SK-N-SH (cell line): ENCODE measurements at regions not wholly inside any gene's neighbourhood (a gene's known extent, or its start where the extent isn't known, plus 50 kb on each side); places are given as distances from the start of the nearest gene placed in this dataset.

Source experiments
- CTCF ChIA-PET: fragments of 300-600, 350-600 bp; formaldehyde crosslinking; extraction: SDS; loops from one replicate; lab custom pipeline; 2021; lab: Yijun Ruan, JAX
- POLR2A ChIA-PET: fragments of 350-600 bp; sonication (Branson Sonifier 250); formaldehyde crosslinking; extraction: SDS; loops from one replicate; lab custom pipeline; 2020; ENCODE audit warnings: antibody characterized with exemption, inconsistent platforms; lab: Yijun Ruan, JAX
- DNase-seq: peaks from one replicate; pipeline ENCODE4 v3.0.0; 2012
- H2AFZ ChIP-seq: fragments of 200-600 bp; sonication (generic); 2 replicates; pipeline ENCODE4 v1.8.1; 2016; ENCODE audit warnings: antibody characterized with exemption, mild to moderate bottlenecking, low read depth
- H3F3A ChIP-seq: fragments of 200-600 bp; sonication (generic); replicated peaks from 2 replicates; pipeline ENCODE3; 2016; ENCODE audit warnings: antibody characterized with exemption, mild to moderate bottlenecking; ENCODE audit not compliant: insufficient read depth
- H3K27ac ChIP-seq, 2 experiments: fragments of 200-500 bp in 1 of 2; fragments of 200-600 bp in 1 of 2; sonication (Bioruptor generic) in 1 of 2; sonication (generic), shearing (Covaris generic) in 1 of 2; 2 replicates each; pipeline versions ENCODE4 v1.5.1 to v1.6.1; 2014 to 2016; ENCODE audit warnings: low read depth in 2 of 2, inconsistent platforms in 1 of 2, low read length in 1 of 2, mild to moderate bottlenecking in 1 of 2, mixed read lengths in 1 of 2
- H3K27me3 ChIP-seq: fragments of 200-600 bp; sonication (generic), shearing (Covaris generic); 2 replicates; pipeline ENCODE4 v1.6.1; 2016; ENCODE audit warnings: mixed run types; ENCODE audit not compliant: insufficient read depth
- H3K36me3 ChIP-seq, 2 experiments: fragments of 200-500 bp in 1 of 2; fragments of 200-600 bp in 1 of 2; sonication (Bioruptor generic) in 1 of 2; sonication (generic) in 1 of 2; replicated peaks in 1 of 2; 2 replicates each; pipeline versions ENCODE3 to v1.5.1; 2014 to 2016; ENCODE audit warnings: low read length in 1 of 2, mild to moderate bottlenecking in 1 of 2; ENCODE audit not compliant: insufficient read depth in 2 of 2, control insufficient read depth in 1 of 2
- H3K4me1 ChIP-seq, 2 experiments: fragments of 200-500 bp in 1 of 2; fragments of 200-600 bp in 1 of 2; sonication (Bioruptor generic) in 1 of 2; sonication (generic), shearing (Covaris generic) in 1 of 2; 2 replicates each; pipeline versions ENCODE4 v1.5.1 to v1.6.1; 2014 to 2016; ENCODE audit warnings: low read depth in 1 of 2, low read length in 1 of 2, mixed run types in 1 of 2; ENCODE audit not compliant: insufficient read depth in 2 of 2, control insufficient read depth in 1 of 2
- H3K4me2 ChIP-seq: fragments of 200-600 bp; sonication (generic), shearing (Covaris generic); 2 replicates; pipeline ENCODE4 v1.6.1; 2017; ENCODE audit warnings: mixed run types
- H3K4me3 ChIP-seq, 2 experiments: fragments of 200-500 bp in 1 of 2; fragments of 200-600 bp in 1 of 2; sonication (Bioruptor generic) in 1 of 2; sonication (generic), shearing (Covaris generic) in 1 of 2; 2 replicates each; pipeline versions ENCODE4 v1.5.1 to v1.8.1; 2014 to 2016; ENCODE audit warnings: low read depth in 2 of 2, inconsistent platforms in 1 of 2, low read length in 1 of 2, mild to moderate bottlenecking in 1 of 2, mixed read lengths in 1 of 2, moderate library complexity in 1 of 2
- H3K79me2 ChIP-seq: fragments of 200-600 bp; sonication (generic); 2 replicates; pipeline ENCODE4 v1.8.1; 2017; ENCODE audit warnings: mild to moderate bottlenecking; ENCODE audit not compliant: insufficient read depth
- H3K9ac ChIP-seq: fragments of 200-600 bp; sonication (generic); 2 replicates; pipeline ENCODE4 v1.6.1; 2017; ENCODE audit warnings: mixed run types
- H3K9me2 ChIP-seq: fragments of 200-600 bp; sonication (generic); 2 replicates; pipeline ENCODE4 v1.6.1; 2017; ENCODE audit warnings: mixed run types
- H3K9me3 ChIP-seq: fragments of 200-600 bp; sonication (generic); 2 replicates; pipeline ENCODE4 v1.6.1; 2017; ENCODE audit warnings: mixed run types, mild to moderate bottlenecking, moderate library complexity
- H4K20me1 ChIP-seq: fragments of 200-600 bp; sonication (generic); 2 replicates; pipeline ENCODE4 v1.6.1; 2017; ENCODE audit warnings: mild to moderate bottlenecking, mixed run types; ENCODE audit not compliant: insufficient read depth
- ELF1 ChIP-seq: IDR thresholded peaks from 2 replicates; pipeline ENCODE4 v1.4.0; 2012
- EP300 ChIP-seq, 2 experiments: IDR thresholded peaks; 2 replicates each; pipeline versions ENCODE4 v1.4.0 to v1.6.1; 2012; ENCODE audit warnings: borderline replicate concordance in 1 of 2, low read depth in 1 of 2, low read length in 1 of 2
- EZH2phosphoT487 ChIP-seq: fragments of 200-600 bp; sonication (generic); IDR thresholded peaks from 2 replicates; pipeline ENCODE4 v1.6.1; 2017; ENCODE audit warnings: low read depth, mixed run types, mild to moderate bottlenecking, antibody characterized with exemption, moderate library complexity, borderline replicate concordance
- FOSL2 ChIP-seq: IDR thresholded peaks from 2 replicates; pipeline ENCODE4 v1.4.0; 2012; ENCODE audit warnings: low read depth, mild to moderate bottlenecking, moderate library complexity, borderline replicate concordance
- GABPA ChIP-seq: IDR thresholded peaks from 2 replicates; pipeline ENCODE4 v1.4.0; 2012; ENCODE audit warnings: low read depth, mild to moderate bottlenecking
- JUND ChIP-seq: IDR thresholded peaks from 2 replicates; pipeline ENCODE4 v1.4.0; 2012
- MEF2A ChIP-seq: IDR thresholded peaks from 2 replicates; pipeline ENCODE4 v1.4.0; 2012; ENCODE audit warnings: low read depth, borderline replicate concordance
- MXI1 ChIP-seq: IDR thresholded peaks from 2 replicates; pipeline ENCODE4 v1.6.1; 2012; ENCODE audit warnings: mild to moderate bottlenecking, low read depth, low read length, improper control_type of control experiment
- NFIC ChIP-seq: IDR thresholded peaks from 2 replicates; pipeline ENCODE4 v1.4.0; 2012; ENCODE audit warnings: borderline replicate concordance
- NRF1 ChIP-seq: IDR thresholded peaks from 2 replicates; pipeline ENCODE4 v1.6.1; 2012; ENCODE audit warnings: low read depth, mild to moderate bottlenecking, low read length
- POLR2AphosphoS5 ChIP-seq: IDR thresholded peaks from 2 replicates; pipeline ENCODE4 v1.6.1; 2012; ENCODE audit warnings: low read depth, low read length
- RCOR1 ChIP-seq: fragments of 150-350 bp; IDR thresholded peaks from 2 replicates; pipeline ENCODE4 v1.6.1; 2017; ENCODE audit warnings: antibody characterized with exemption, low read length
- REST ChIP-seq: IDR thresholded peaks from 2 replicates; pipeline ENCODE4 v1.6.1; 2012; ENCODE audit warnings: mild to moderate bottlenecking, low read depth, low read length, moderate library complexity
- RFX5 ChIP-seq: IDR thresholded peaks from 2 replicates; pipeline ENCODE4 v1.6.1; 2012; ENCODE audit warnings: mild to moderate bottlenecking, improper control_type of control experiment, low read length
- RXRA ChIP-seq: IDR thresholded peaks from 2 replicates; pipeline ENCODE4 v1.4.0; 2012; ENCODE audit warnings: low read depth, mild to moderate bottlenecking, borderline replicate concordance
- SIN3A ChIP-seq: IDR thresholded peaks from 2 replicates; pipeline ENCODE4 v1.6.1; 2012; ENCODE audit warnings: low read depth, mild to moderate bottlenecking, low read length, moderate library complexity, borderline replicate concordance
- WGBS: methylation state at CpG from one replicate; pipeline ENCODE4 v1.1.6; 2017; ENCODE audit warnings: low lambda C conversion rate; 5-methylcytosine and 5-hydroxymethylcytosine counted together
- TF ChIP-seq, protein P1 (sequence below): IDR thresholded peaks from 2 replicates; pipeline ENCODE4 v1.4.0; 2012; ENCODE audit warnings: low read depth, borderline replicate concordance

DNA sequence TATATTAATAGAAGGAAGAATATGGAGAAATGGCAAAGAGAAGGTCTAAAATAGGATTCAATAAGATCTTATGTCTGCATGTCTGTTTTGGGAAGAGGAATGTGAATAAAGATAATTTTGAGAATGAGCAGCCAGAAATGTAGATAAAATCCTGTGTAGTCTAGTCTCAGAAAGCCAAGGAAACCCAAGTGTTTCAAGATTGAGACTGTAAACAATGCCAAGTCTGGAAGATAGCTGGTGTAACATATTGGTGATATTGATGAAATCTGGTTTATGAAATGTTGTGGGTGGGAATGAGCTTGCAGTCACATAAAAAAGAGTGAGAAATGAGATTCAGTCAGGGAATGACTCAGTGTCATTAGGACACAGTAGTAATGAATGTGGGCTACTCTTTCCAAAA, 1180.3 kb upstream of the PCDH20 start:
- ChIA-PET CTCF (no interaction called here), POLR2A (no interaction called here)
- Histone ChIP-seq H3K4me2 (no peak overlapping the region), H3K9me2 (no peaks in the 10 kb centered on the region), H3K4me1 (no peaks in the 10 kb centered on the region), H3K79me2 (no peaks in the 10 kb centered on the region), H4K20me1 (no peaks in the 10 kb centered on the region), H2AFZ (no peak overlapping the region), H3F3A (no peaks in the 10 kb centered on the region), H3K9ac (no peak overlapping the region), H3K4me3 (no peak overlapping the region), H3K27me3 (no peaks in the 10 kb centered on the region)
- DNase-seq, result no peak
- TF ChIP-seq, protein P1, sequence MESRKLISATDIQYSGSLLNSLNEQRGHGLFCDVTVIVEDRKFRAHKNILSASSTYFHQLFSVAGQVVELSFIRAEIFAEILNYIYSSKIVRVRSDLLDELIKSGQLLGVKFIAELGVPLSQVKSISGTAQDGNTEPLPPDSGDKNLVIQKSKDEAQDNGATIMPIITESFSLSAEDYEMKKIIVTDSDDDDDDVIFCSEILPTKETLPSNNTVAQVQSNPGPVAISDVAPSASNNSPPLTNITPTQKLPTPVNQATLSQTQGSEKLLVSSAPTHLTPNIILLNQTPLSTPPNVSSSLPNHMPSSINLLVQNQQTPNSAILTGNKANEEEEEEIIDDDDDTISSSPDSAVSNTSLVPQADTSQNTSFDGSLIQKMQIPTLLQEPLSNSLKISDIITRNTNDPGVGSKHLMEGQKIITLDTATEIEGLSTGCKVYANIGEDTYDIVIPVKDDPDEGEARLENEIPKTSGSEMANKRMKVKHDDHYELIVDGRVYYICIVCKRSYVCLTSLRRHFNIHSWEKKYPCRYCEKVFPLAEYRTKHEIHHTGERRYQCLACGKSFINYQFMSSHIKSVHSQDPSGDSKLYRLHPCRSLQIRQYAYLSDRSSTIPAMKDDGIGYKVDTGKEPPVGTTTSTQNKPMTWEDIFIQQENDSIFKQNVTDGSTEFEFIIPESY, result no peak
- no peak for TF ChIP-seq RCOR1
- TF ChIP-seq, all 33 proteins: peak for 0
- H3K9me3 ChIP-seq, result no peaks in the 10 kb centered on the region
- H3K36me3 ChIP-seq, result no peaks in the 10 kb centered on the region
- no peak overlapping the region for H3K27ac ChIP-seq

- no peaks in the 10 kb centered on the region for H3K27me3 ChIP-seq
- H3K9ac ChIP-seq, result no peak overlapping the region
- H2AFZ ChIP-seq, result no peak overlapping the region
- 61% methylated on average over 2 of the region's 2 CpGs for WGBS
- H3K79me2 ChIP-seq, result no peaks in the 10 kb centered on the region
- CTCF ChIA-PET, result no interaction called here
- H3K36me3 ChIP-seq, result no peaks in the 10 kb centered on the region
- POLR2A ChIA-PET, result no interaction called here
- TF ChIP-seq MEF2A, result no peak
- no peak for TF ChIP-seq NFIC
- no peak for TF ChIP-seq GABPA
- no peak for TF ChIP-seq SIN3A
- no peak for TF ChIP-seq MXI1
- no peak for TF ChIP-seq RFX5
- no peak for TF ChIP-seq ELF1
- TF ChIP-seq REST, result no peak
- no peak for TF ChIP-seq POLR2AphosphoS5
- TF ChIP-seq, protein P1, result no peak
- no peak for TF ChIP-seq FOSL2
- TF ChIP-seq RXRA, result no peak
- TF ChIP-seq NRF1, result no peak
- TF ChIP-seq RCOR1, result no peak
- no peak for TF ChIP-seq EP300 (IDR thresholded peaks at IDR 0.05; ENCODE audit: borderline replicate concordance in 1 of 2, low read depth in 1 of 2, low read length in 1 of 2)
- TF ChIP-seq JUND, result no peak
- TF ChIP-seq EZH2phosphoT487, result no peak
- H3F3A ChIP-seq, result no peaks in the 10 kb centered on the region
- DNase-seq, result no peak
- no peak overlapping the region for H3K4me3 ChIP-seq
- no peaks in the 10 kb centered on the region for H3K9me3 ChIP-seq
- no peaks in the 10 kb centered on the region for H3K9me2 ChIP-seq
- H3K27ac ChIP-seq, result no peak overlapping the region
- no peaks in the 10 kb centered on the region for H3K4me1 ChIP-seq
- H3K4me2 ChIP-seq, result no peak overlapping the region
- no peaks in the 10 kb centered on the region for H4K20me1 ChIP-seq
These were observed 1178.2 kb upstream of the PCDH20 start for GRCh38 chr13:62593804-62594203.
